Liver (tissue), 8 donors: ENCODE measurements at regions not wholly inside any gene's neighbourhood (a gene's known extent, or its start where the extent isn't known, plus 50 kb on each side); places are given as distances from the start of the nearest gene placed in this dataset.

Source experiments
- DNase-seq: peaks from one replicate; pipeline ENCODE4 v3.0.0-alpha.2; 2017; ENCODE audit warnings: low spot score
- H3K27ac ChIP-seq, 2 donors: one replicate each; pipeline ENCODE4 v1.7.0; 2013; ENCODE audit warnings: inconsistent platforms in 2 of 2, low read length in 2 of 2, control low read depth in 1 of 2, low read depth in 1 of 2, mild to moderate bottlenecking in 1 of 2
- H3K27me3 ChIP-seq, 4 donors: one replicate each; pipeline versions ENCODE4 v1.6.1 to v1.7.0; 2013; ENCODE audit warnings: low read length in 3 of 4, inconsistent platforms in 1 of 4, mild to moderate bottlenecking in 1 of 4, moderate library complexity in 1 of 4; ENCODE audit not compliant: control insufficient read depth in 4 of 4, insufficient read depth in 4 of 4
- H3K36me3 ChIP-seq, 4 donors: one replicate each; pipeline versions ENCODE4 v1.6.1 to v1.7.0; 2013; ENCODE audit warnings: low read length in 3 of 4, mild to moderate bottlenecking in 3 of 4, low read depth in 1 of 4, moderate library complexity in 1 of 4; ENCODE audit not compliant: control insufficient read depth in 4 of 4, insufficient read depth in 3 of 4
- H3K4me1 ChIP-seq, 4 donors: one replicate each; pipeline versions ENCODE4 v1.6.1 to v1.7.0; 2013; ENCODE audit warnings: low read length in 3 of 4, mild to moderate bottlenecking in 3 of 4, moderate library complexity in 1 of 4; ENCODE audit not compliant: control insufficient read depth in 4 of 4, insufficient read depth in 4 of 4
- H3K4me3 ChIP-seq, 3 donors: one replicate each; pipeline versions ENCODE4 v1.6.1 to v1.7.0; 2013; ENCODE audit warnings: low read length in 3 of 3, control low read depth in 1 of 3, low read depth in 1 of 3, mild to moderate bottlenecking in 1 of 3
- H3K9ac ChIP-seq, 2 donors: one replicate each; pipeline ENCODE4 v1.7.0; 2013; ENCODE audit warnings: low read length in 2 of 2, mild to moderate bottlenecking in 2 of 2, moderate library complexity in 2 of 2, control low read depth in 1 of 2, low read depth in 1 of 2
- H3K9me3 ChIP-seq, 4 donors: one replicate each; pipeline versions ENCODE4 v1.6.1 to v1.7.0; 2013; ENCODE audit warnings: low read length in 3 of 4; ENCODE audit not compliant: control insufficient read depth in 4 of 4
- CTCF ChIP-seq: fragments of 150-350 bp; IDR thresholded peaks from 2 replicates; pipeline ENCODE4 v1.5.1; 2017; ENCODE audit warnings: improper control_type of control experiment, low read depth, low read length; ENCODE audit not compliant: missing input control
- EGR1 ChIP-seq, 2 donors: IDR thresholded peaks; 2 replicates each; pipeline ENCODE4 v1.6.1; 2016 to 2018; ENCODE audit warnings: antibody characterized with exemption in 2 of 2, low read depth in 2 of 2
- FOXA1 ChIP-seq: IDR thresholded peaks from 2 replicates; pipeline ENCODE4 v1.6.1; 2016; ENCODE audit warnings: antibody characterized with exemption
- FOXA2 ChIP-seq: IDR thresholded peaks from 2 replicates; pipeline ENCODE4 v1.6.1; 2016; ENCODE audit warnings: antibody characterized with exemption
- HNF4A ChIP-seq, 2 donors: conservative IDR thresholded peaks; 2 replicates each; pipeline ENCODE4 v1.6.1; 2016; ENCODE audit warnings: antibody characterized with exemption in 2 of 2, mild to moderate bottlenecking in 2 of 2
- HNF4G ChIP-seq: IDR thresholded peaks from 2 replicates; pipeline ENCODE4 v1.6.1; 2016; ENCODE audit warnings: antibody characterized with exemption
- JUND ChIP-seq, 2 donors: IDR thresholded peaks; 2 replicates each; pipeline ENCODE4 v1.6.1; 2016; ENCODE audit warnings: antibody characterized with exemption in 2 of 2
- NR2F2 ChIP-seq: IDR thresholded peaks from 2 replicates; pipeline ENCODE4 v1.6.1; 2016; ENCODE audit warnings: antibody characterized with exemption
- RAD21 ChIP-seq, 2 donors: IDR thresholded peaks; 2 replicates each; pipeline ENCODE4 v1.6.1; 2016; ENCODE audit warnings: antibody characterized with exemption in 2 of 2, mild to moderate bottlenecking in 2 of 2
- REST ChIP-seq: IDR thresholded peaks from 2 replicates; pipeline ENCODE4 v1.6.1; 2016; ENCODE audit warnings: antibody characterized with exemption, mild to moderate bottlenecking
- RXRA ChIP-seq, 2 donors: IDR thresholded peaks; 2 replicates each; pipeline ENCODE4 v1.6.1; 2017 to 2018; ENCODE audit warnings: antibody characterized with exemption in 2 of 2, mild to moderate bottlenecking in 1 of 2
- SP1 ChIP-seq: IDR thresholded peaks from 2 replicates; pipeline ENCODE4 v1.6.1; 2018; ENCODE audit warnings: antibody characterized with exemption, mild to moderate bottlenecking
- TAF1 ChIP-seq: conservative IDR thresholded peaks from 2 replicates; pipeline ENCODE4 v1.6.1; 2016; ENCODE audit warnings: antibody characterized with exemption, mild to moderate bottlenecking
- YY1 ChIP-seq: IDR thresholded peaks from 2 replicates; pipeline ENCODE4 v1.6.1; 2016; ENCODE audit warnings: antibody characterized with exemption, mild to moderate bottlenecking
- ZBTB33 ChIP-seq: IDR thresholded peaks from 2 replicates; pipeline ENCODE4 v1.6.1; 2016; ENCODE audit warnings: antibody characterized with exemption
- WGBS: extraction: QIAGEN DNeasy Blood & Tissue Kit; methylation state at CpG from one replicate; pipeline ENCODE4 v1.1.7; 2013; 5-methylcytosine and 5-hydroxymethylcytosine counted together
- TF ChIP-seq, protein P1 (sequence below): IDR thresholded peaks from 2 replicates; pipeline ENCODE4 v1.6.1; 2016; ENCODE audit warnings: antibody characterized with exemption
- donor health status: healthy.
- donor health status: healthy.
- donor health status: healthy.
- donor health status: healthy.
- donor health status: healthy.

DNA sequence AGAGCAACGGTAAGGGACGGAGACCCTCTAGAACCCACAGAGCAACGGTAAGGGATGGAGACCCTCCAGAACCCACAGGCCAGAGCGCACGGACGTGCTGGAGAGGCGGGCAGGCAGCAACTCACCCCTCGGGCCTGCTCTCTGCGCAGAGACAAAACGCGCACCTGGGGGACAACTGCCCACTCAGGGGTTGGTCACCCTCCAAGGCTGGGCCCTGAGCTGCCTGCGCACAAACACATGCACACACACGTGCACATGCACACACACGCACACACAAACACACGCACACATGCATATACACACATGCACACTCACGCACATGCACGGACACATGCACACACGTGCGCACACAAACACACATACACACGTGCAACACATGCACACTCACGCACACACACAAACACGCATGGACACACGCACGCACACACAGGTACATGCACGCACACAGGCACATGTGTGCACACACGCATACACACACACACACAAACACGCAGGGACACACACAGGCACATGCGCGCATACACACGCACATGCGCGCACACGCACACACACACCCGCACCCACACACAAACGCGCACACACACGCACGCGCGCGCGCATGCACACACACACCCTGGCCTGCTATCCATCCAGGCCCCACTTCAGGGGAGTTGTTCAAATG, 88.3 kb downstream of the NCOR2 start:
- no peak for DNase-seq
- WGBS: 98% methylated on average over 42 of the region's 42 CpGs
- Histone ChIP-seq H3K36me3 (peaks cover 5 to 23% (median 10%) of the 10 kb centered on the region in 4 donors), H3K4me3 (no peak overlapping the region), H3K9me3 (no peaks in the 10 kb centered on the region), H3K27ac (no peak overlapping the region), H3K9ac (no peak overlapping the region), H3K27me3 (no peaks in the 10 kb centered on the region), H3K4me1 (peaks cover 0 to 14% (median 5%) of the 10 kb centered on the region in 4 donors)
- TF ChIP-seq NR2F2 (no peak), JUND (IDR thresholded peaks at IDR 0.05) (no peak), TAF1 (no peak), REST (no peak), CTCF (no peak), FOXA1 (no peak), ZBTB33 (no peak)
- TF ChIP-seq, protein P1, sequence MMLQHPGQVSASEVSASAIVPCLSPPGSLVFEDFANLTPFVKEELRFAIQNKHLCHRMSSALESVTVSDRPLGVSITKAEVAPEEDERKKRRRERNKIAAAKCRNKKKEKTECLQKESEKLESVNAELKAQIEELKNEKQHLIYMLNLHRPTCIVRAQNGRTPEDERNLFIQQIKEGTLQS: no peak

- no peak for DNase-seq
- peaks cover 0 to 14% (median 5%) of the 10 kb centered on the region in 4 donors for H3K4me1 ChIP-seq
- no peak overlapping the region for H3K4me3 ChIP-seq
- H3K36me3 ChIP-seq: peaks cover 5 to 23% (median 12%) of the 10 kb centered on the region in 4 donors
- no peak overlapping the region for H3K9ac ChIP-seq
- no peak overlapping the region for H3K27ac ChIP-seq
- no peaks in the 10 kb centered on the region for H3K9me3 ChIP-seq
- WGBS: 90% methylated on average over 9 of the region's 9 CpGs
- H3K27me3 ChIP-seq: no peaks in the 10 kb centered on the region
- TF ChIP-seq EGR1 (IDR thresholded peaks at IDR 0.05; ENCODE audit: low read depth in 2 of 2) (no peak), NR2F2 (no peak), RAD21 (IDR thresholded peaks at IDR 0.05) (no peak), REST (no peak), CTCF (no peak), TAF1 (no peak), FOXA1 (no peak), FOXA2 (no peak), HNF4A (conservative IDR thresholded peaks at IDR 0.05) (no peak), HNF4G (no peak), JUND (IDR thresholded peaks at IDR 0.05) (no peak), RXRA (IDR thresholded peaks at IDR 0.05) (no peak), SP1 (no peak), YY1 (no peak)
- TF ChIP-seq, protein P1: no peak
Measured at GRCh38 chr12:124478416-124478815, 89.0 kb downstream of the NCOR2 start.
